Ishikawa (cell line): ENCODE measurements at regions not wholly inside any gene's neighbourhood (a gene's known extent, or its start where the extent isn't known, plus 50 kb on each side); places are given as distances from the start of the nearest gene placed in this dataset.

Experiments used
- CEBPB ChIP-seq: IDR thresholded peaks from 2 replicates; pipeline ENCODE4 v1.6.1; 2012
- CREB1 ChIP-seq: IDR thresholded peaks from 2 replicates; pipeline ENCODE4 v1.6.1; 2012; ENCODE audit warnings: low read depth
- EGR1 ChIP-seq: IDR thresholded peaks from 2 replicates; pipeline ENCODE4 v1.6.1; 2012
- EP300 ChIP-seq: IDR thresholded peaks from 2 replicates; pipeline ENCODE4 v1.6.1; 2012; ENCODE audit warnings: borderline replicate concordance
- FOXM1 ChIP-seq: IDR thresholded peaks from 2 replicates; pipeline ENCODE4 v1.6.1; 2012; ENCODE audit warnings: low read depth, borderline replicate concordance
- MAX ChIP-seq: IDR thresholded peaks from 2 replicates; pipeline ENCODE4 v1.6.1; 2012
- NFIC ChIP-seq: IDR thresholded peaks from 2 replicates; pipeline ENCODE4 v1.6.1; 2012
- RAD21 ChIP-seq: IDR thresholded peaks from 2 replicates; pipeline ENCODE4 v1.6.1; 2012; ENCODE audit warnings: low read depth
- REST ChIP-seq: IDR thresholded peaks from 2 replicates; pipeline ENCODE4 v1.6.1; 2012; ENCODE audit warnings: low read depth, mild to moderate bottlenecking
- TAF1 ChIP-seq: IDR thresholded peaks from 2 replicates; pipeline ENCODE4 v1.6.1; 2012; ENCODE audit warnings: low read depth, mild to moderate bottlenecking
- TCF12 ChIP-seq: IDR thresholded peaks from 2 replicates; pipeline ENCODE4 v1.6.1; 2012; ENCODE audit warnings: low read depth
- TEAD4 ChIP-seq: IDR thresholded peaks from 2 replicates; pipeline ENCODE4 v1.6.1; 2012
- USF1 ChIP-seq: IDR thresholded peaks from 2 replicates; pipeline ENCODE4 v1.6.1; 2012
- YY1 ChIP-seq: IDR thresholded peaks from 2 replicates; pipeline ENCODE4 v1.6.1; 2012; ENCODE audit warnings: low read depth

- TF ChIP-seq FOXM1 (no peak), MAX (no peak), EP300 (no peak), CEBPB (no peak), TAF1 (no peak), YY1 (no peak), USF1 (no peak), CREB1 (no peak), RAD21 (no peak), REST (no peak), TCF12 (no peak), NFIC (no peak), EGR1 (no peak), TEAD4 (no peak)
Measured at GRCh38 chr20:39853050-39853449, 836.0 kb downstream of the MAFB start.
